ENCODE measurements at regions not wholly inside any gene's neighbourhood (a gene's known extent, or its start where the extent isn't known, plus 50 kb on each side); places are given as distances from the start of the nearest gene placed in this dataset.

DNA sequence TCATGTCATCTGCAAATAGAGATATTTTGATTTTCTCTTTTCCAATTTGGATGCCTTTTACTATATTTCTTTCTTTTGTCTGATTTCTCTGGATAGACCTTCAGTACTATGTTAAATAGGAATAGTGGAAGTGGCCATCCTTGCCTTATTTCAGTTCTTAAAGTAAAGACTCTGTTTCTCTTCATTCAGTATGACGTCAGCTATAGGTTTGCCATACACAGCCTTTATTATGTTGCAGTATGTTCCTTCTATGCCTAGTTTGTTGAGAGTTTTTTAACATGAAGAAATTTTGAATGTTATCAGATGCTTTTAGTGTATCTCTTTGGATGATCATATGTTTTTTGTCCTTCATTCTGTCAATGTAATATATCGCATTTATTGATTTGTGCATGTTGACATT lies 566.7 kb upstream of the ROBO1 start:
- TF ChIP-seq POLR2A (IDR thresholded peaks at IDR 0.05) (no peak), EP300 (IDR thresholded peaks at IDR 0.05) (no peak)
- TF ChIP-seq, protein P1, sequence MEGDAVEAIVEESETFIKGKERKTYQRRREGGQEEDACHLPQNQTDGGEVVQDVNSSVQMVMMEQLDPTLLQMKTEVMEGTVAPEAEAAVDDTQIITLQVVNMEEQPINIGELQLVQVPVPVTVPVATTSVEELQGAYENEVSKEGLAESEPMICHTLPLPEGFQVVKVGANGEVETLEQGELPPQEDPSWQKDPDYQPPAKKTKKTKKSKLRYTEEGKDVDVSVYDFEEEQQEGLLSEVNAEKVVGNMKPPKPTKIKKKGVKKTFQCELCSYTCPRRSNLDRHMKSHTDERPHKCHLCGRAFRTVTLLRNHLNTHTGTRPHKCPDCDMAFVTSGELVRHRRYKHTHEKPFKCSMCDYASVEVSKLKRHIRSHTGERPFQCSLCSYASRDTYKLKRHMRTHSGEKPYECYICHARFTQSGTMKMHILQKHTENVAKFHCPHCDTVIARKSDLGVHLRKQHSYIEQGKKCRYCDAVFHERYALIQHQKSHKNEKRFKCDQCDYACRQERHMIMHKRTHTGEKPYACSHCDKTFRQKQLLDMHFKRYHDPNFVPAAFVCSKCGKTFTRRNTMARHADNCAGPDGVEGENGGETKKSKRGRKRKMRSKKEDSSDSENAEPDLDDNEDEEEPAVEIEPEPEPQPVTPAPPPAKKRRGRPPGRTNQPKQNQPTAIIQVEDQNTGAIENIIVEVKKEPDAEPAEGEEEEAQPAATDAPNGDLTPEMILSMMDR (IDR thresholded peaks at IDR 0.05) = no peak

Data from ovary (tissue), 3 donors.